ENCODE measurements at regions not wholly inside any gene's neighbourhood (a gene's known extent, or its start where the extent isn't known, plus 50 kb on each side); places are given as distances from the start of the nearest gene placed in this dataset.

- DNase-seq (ENCODE audit: low read depth in 1 of 2, low spot score in 1 of 2) (no peak), FAIRE-seq (no peak), ATAC-seq (no peak)
- no peaks in the 10 kb centered on the region for H3K4me1 ChIP-seq
- no peak overlapping the region for H3K4me2 ChIP-seq
- no peak overlapping the region for H3K27ac ChIP-seq
- no peaks in the 10 kb centered on the region for H3K9me3 ChIP-seq
- no peak for TF ChIP-seq JUNB (IDR thresholded peaks at IDR 0.05)
- TF ChIP-seq E2F6 (IDR thresholded peaks at IDR 0.05; ENCODE audit: borderline replicate concordance, low read depth) = no peak
- TF ChIP-seq HOXB5 (CRISPR knock-in tag; IDR thresholded peaks at IDR 0.05) = no peak
- no peak for TF ChIP-seq MAX (IDR thresholded peaks at IDR 0.05)
- TF ChIP-seq JUN (IDR thresholded peaks at IDR 0.05) = no peak
- TF ChIP-seq ZC3H11A (IDR thresholded peaks at IDR 0.05) = no peak
- no peak for TF ChIP-seq POLR2A (IDR thresholded peaks at IDR 0.05; ENCODE audit: low read length)
- TF ChIP-seq CHD4 (IDR thresholded peaks at IDR 0.05; ENCODE audit: borderline replicate concordance) = no peak
- TF ChIP-seq KDM5A (IDR thresholded peaks at IDR 0.05) = no peak
- no peak for TF ChIP-seq RAD21 (conservative IDR thresholded peaks at IDR 0.05 in 1 of 2, IDR thresholded peaks at IDR 0.05 in 1 of 2)
- TF ChIP-seq FOSL2 (IDR thresholded peaks at IDR 0.05) = no peak
- no peak for TF ChIP-seq FOSL2 (CRISPR knock-in tag; IDR thresholded peaks at IDR 0.05)
- TF ChIP-seq PBX3 (IDR thresholded peaks at IDR 0.05) = no peak
- WGBS (ENCODE audit: missing lambda C conversion rate) = 4% methylated on average over 3 of the region's 3 CpGs
- CTCF ChIA-PET = interaction anchor here (1.1 kb wide), 1 partner anchor 28 kb away, joined by 3 read pairs; no protein-coding TSS in a partner anchor
- H3K4me3 ChIP-seq = no peak overlapping the region
- POLR2A ChIA-PET = no interaction called here
Observed at GRCh38 chr5:147160902-147161700, 73.7 kb upstream of the STK32A start.

- Histone ChIP-seq H3K4me3 (no peak overlapping the region), H3K4me1 (no peaks in the 10 kb centered on the region), H3K4me2 (no peak overlapping the region), H3K9me3 (no peaks in the 10 kb centered on the region), H3K27ac (no peak overlapping the region)
- ATAC-seq (no peak), FAIRE-seq (no peak), DNase-seq (ENCODE audit: low read depth in 1 of 2, low spot score in 1 of 2) (no peak)
- WGBS (ENCODE audit: missing lambda C conversion rate) = 58% methylated on average over 7 of the region's 7 CpGs
- CTCF ChIA-PET = interaction anchor here (1.1 kb wide), 1 partner anchor 15 kb away, joined by 3 read pairs; no protein-coding TSS in a partner anchor
- POLR2A ChIA-PET = no interaction called here
- TF ChIP-seq BCL3 (IDR thresholded peaks at IDR 0.05) (no peak), HOXA7 (CRISPR knock-in tag; IDR thresholded peaks at IDR 0.05) (no peak), HEYL (CRISPR knock-in tag; IDR thresholded peaks at IDR 0.05) (no peak), SMC3 (IDR thresholded peaks at IDR 0.05) (no peak), EHMT2 (IDR thresholded peaks at IDR 0.05; ENCODE audit: low read depth) (no peak), JUN (IDR thresholded peaks at IDR 0.05) (no peak), PBX3 (IDR thresholded peaks at IDR 0.05) (no peak), NR3C1 (IDR thresholded peaks at IDR 0.05) (no peak), ZC3H11A (IDR thresholded peaks at IDR 0.05) (no peak), POLR2A (IDR thresholded peaks at IDR 0.05; ENCODE audit: low read length) (no peak)
Observed at GRCh38 chr5:147162740-147163139, 72.1 kb upstream of the STK32A start.

- DNase-seq (ENCODE audit: low read depth in 1 of 2, low spot score in 1 of 2) = no peak
- Histone ChIP-seq H3K27ac (no peak overlapping the region), H3K4me3 (no peak overlapping the region), H3K4me2 (no peak overlapping the region), H3K4me1 (no peaks in the 10 kb centered on the region), H3K9me3 (no peaks in the 10 kb centered on the region)
- ChIA-PET CTCF (no interaction called here), POLR2A (no interaction called here)
- ATAC-seq = no peak
- TF ChIP-seq TP53 (CRISPR knock-in tag; IDR thresholded peaks at IDR 0.05) = no peak
- no peak for TF ChIP-seq POLR2A (IDR thresholded peaks at IDR 0.05; ENCODE audit: low read length)
- TF ChIP-seq ZFP36 (IDR thresholded peaks at IDR 0.05; ENCODE audit: borderline replicate concordance, partially characterized antibody) = no peak
- no peak for TF ChIP-seq JUNB (IDR thresholded peaks at IDR 0.05)
- no peak for TF ChIP-seq MAFK (IDR thresholded peaks at IDR 0.05; ENCODE audit: partially characterized antibody)
- TF ChIP-seq RCOR1 (IDR thresholded peaks at IDR 0.05; ENCODE audit: low read depth, low read length) = no peak
- TF ChIP-seq RAD21 (conservative IDR thresholded peaks at IDR 0.05 in 1 of 2, IDR thresholded peaks at IDR 0.05 in 1 of 2) = no peak
- no peak for TF ChIP-seq EHF (CRISPR knock-in tag; IDR thresholded peaks at IDR 0.05)
- no peak for TF ChIP-seq PHF8 (IDR thresholded peaks at IDR 0.05; ENCODE audit: borderline replicate concordance, low read depth)
- no peak for TF ChIP-seq FOXS1 (CRISPR knock-in tag; IDR thresholded peaks at IDR 0.05)
- TF ChIP-seq HOXB5 (CRISPR knock-in tag; IDR thresholded peaks at IDR 0.05) = no peak
- TF ChIP-seq EHMT2 (IDR thresholded peaks at IDR 0.05; ENCODE audit: low read depth) = no peak
- TF ChIP-seq FOSL2 (IDR thresholded peaks at IDR 0.05) = no peak
- TF ChIP-seq FOSL2 (CRISPR knock-in tag; IDR thresholded peaks at IDR 0.05) = no peak
- no peak for TF ChIP-seq KDM5A (IDR thresholded peaks at IDR 0.05)
- WGBS (ENCODE audit: missing lambda C conversion rate) = 24% methylated on average over 3 of the region's 3 CpGs
- no peak for FAIRE-seq
Observed at GRCh38 chr5:147167529-147167928, 67.3 kb upstream of the STK32A start.
